Neural cell (in vitro differentiated cells): ENCODE measurements at regions not wholly inside any gene's neighbourhood (a gene's known extent, or its start where the extent isn't known, plus 50 kb on each side); places are given as distances from the start of the nearest gene placed in this dataset.

ENCODE experiments used
- H2AFZ ChIP-seq: fragments of 200-600, 300-800 bp; sonication (generic), shearing (Covaris generic); 2 replicates; pipeline ENCODE4 v1.6.0; 2014; ENCODE audit warnings: low read depth, mild to moderate bottlenecking, antibody characterized with exemption, low read length, moderate library complexity
- H3F3A ChIP-seq: fragments of 200-600 bp; shearing (Covaris generic); 2 replicates; pipeline ENCODE4 v1.6.1; 2016; ENCODE audit warnings: mild to moderate bottlenecking, moderate library complexity, mixed read lengths, antibody characterized with exemption, low read length; ENCODE audit not compliant: insufficient read depth, poor library complexity, severe bottlenecking
- H3K27ac ChIP-seq: fragments of 200-600, 300-800 bp; sonication (generic), shearing (Covaris generic); 2 replicates; pipeline ENCODE4 v1.5.1; 2014; ENCODE audit warnings: mild to moderate bottlenecking, low read length, moderate library complexity
- H3K27me3 ChIP-seq: fragments of 300-800, 200-600 bp; sonication (generic), shearing (Covaris generic); 2 replicates; pipeline ENCODE4 v1.6.0; 2014; ENCODE audit warnings: mild to moderate bottlenecking, low read depth, low read length, moderate library complexity; ENCODE audit not compliant: insufficient read depth
- H3K36me3 ChIP-seq: fragments of 300-800, 200-600 bp; sonication (generic), shearing (Covaris generic); 2 replicates; pipeline ENCODE4 v1.5.1; 2014; ENCODE audit warnings: mild to moderate bottlenecking, antibody characterized with exemption, low read length, moderate library complexity; ENCODE audit not compliant: insufficient read depth
- H3K4me2 ChIP-seq: fragments of 300-800, 200-600 bp; sonication (generic), shearing (Covaris generic); 2 replicates; pipeline ENCODE4 v1.6.0; 2014; ENCODE audit warnings: mild to moderate bottlenecking, low read length
- H3K4me3 ChIP-seq: fragments of 300-800, 200-600 bp; sonication (generic), shearing (Covaris generic); 2 replicates; pipeline ENCODE4 v1.5.1; 2014; ENCODE audit warnings: mild to moderate bottlenecking, low read length, moderate library complexity
- H3K79me2 ChIP-seq: fragments of 200-600 bp; shearing (Covaris generic); replicated peaks from 2 replicates; pipeline ENCODE4 v1.6.0; 2014; ENCODE audit warnings: mild to moderate bottlenecking, low read length, moderate library complexity; ENCODE audit not compliant: insufficient read depth
- H3K9ac ChIP-seq: fragments of 300-800, 200-600 bp; sonication (generic), shearing (Covaris generic); 2 replicates; pipeline ENCODE4 v1.6.1; 2016; ENCODE audit warnings: mild to moderate bottlenecking, low read length, mixed read lengths
- H3K9me2 ChIP-seq: fragments of 200-600 bp; shearing (Covaris generic); 2 replicates; pipeline ENCODE4 v1.6.1; 2016; ENCODE audit warnings: mild to moderate bottlenecking, low read length, mixed read lengths; ENCODE audit not compliant: insufficient read depth
- H3K9me3 ChIP-seq: fragments of 200-600, 300-800 bp; sonication (generic), shearing (Covaris generic); 2 replicates; pipeline ENCODE4 v1.6.1; 2016; ENCODE audit warnings: mild to moderate bottlenecking, mixed run types, low read length, moderate library complexity, mixed read lengths
- H4K20me1 ChIP-seq: fragments of 200-600 bp; shearing (Covaris generic); 2 replicates; pipeline ENCODE4 v1.6.1; 2016; ENCODE audit warnings: mild to moderate bottlenecking, mixed run types; ENCODE audit not compliant: insufficient read depth
- EP300 ChIP-seq: fragments of 450-650 bp; conservative IDR thresholded peaks from 2 replicates; pipeline ENCODE4 v1.6.1; 2014; ENCODE audit warnings: antibody characterized with exemption, mild to moderate bottlenecking, moderate library complexity; ENCODE audit not compliant: poor library complexity, severe bottlenecking
- EZH2 ChIP-seq: fragments of 200-600, 300-800 bp; shearing (Covaris generic), sonication (generic); IDR thresholded peaks from 2 replicates; pipeline ENCODE4 v1.6.1; 2014; ENCODE audit warnings: antibody characterized with exemption, low read length, borderline replicate concordance, mild to moderate bottlenecking; ENCODE audit not compliant: insufficient read depth, poor library complexity, severe bottlenecking
- MXI1 ChIP-seq: fragments of 450-650 bp; conservative IDR thresholded peaks from 2 replicates; pipeline ENCODE4 v1.6.1; 2014; ENCODE audit warnings: antibody characterized with exemption, mild to moderate bottlenecking; ENCODE audit not compliant: poor library complexity, severe bottlenecking
- POLR2AphosphoS5 ChIP-seq: IDR thresholded peaks from 2 replicates; pipeline ENCODE4 v1.6.1; 2012
- RAD21 ChIP-seq: fragments of 450-650 bp; conservative IDR thresholded peaks from 2 replicates; pipeline ENCODE4 v1.6.1; 2014; ENCODE audit warnings: antibody characterized with exemption, mild to moderate bottlenecking, moderate library complexity
- SMC3 ChIP-seq: fragments of 450-650 bp; conservative IDR thresholded peaks from 2 replicates; pipeline ENCODE4 v1.6.1; 2014; ENCODE audit warnings: antibody characterized with exemption, mild to moderate bottlenecking, moderate library complexity; ENCODE audit not compliant: poor library complexity
- TAF1 ChIP-seq: IDR thresholded peaks from 2 replicates; pipeline ENCODE4 v1.6.1; 2012; ENCODE audit warnings: low read depth
- TF ChIP-seq, protein P1 (sequence below): IDR thresholded peaks from 2 replicates; pipeline ENCODE4 v1.6.1; 2012; ENCODE audit warnings: borderline replicate concordance
- TF ChIP-seq, protein P2 (sequence below): fragments of 450-650 bp; IDR thresholded peaks from 2 replicates; pipeline ENCODE4 v1.5.1; 2014; ENCODE audit warnings: antibody characterized with exemption, mild to moderate bottlenecking, moderate library complexity; ENCODE audit not compliant: poor library complexity, severe bottlenecking

DNA sequence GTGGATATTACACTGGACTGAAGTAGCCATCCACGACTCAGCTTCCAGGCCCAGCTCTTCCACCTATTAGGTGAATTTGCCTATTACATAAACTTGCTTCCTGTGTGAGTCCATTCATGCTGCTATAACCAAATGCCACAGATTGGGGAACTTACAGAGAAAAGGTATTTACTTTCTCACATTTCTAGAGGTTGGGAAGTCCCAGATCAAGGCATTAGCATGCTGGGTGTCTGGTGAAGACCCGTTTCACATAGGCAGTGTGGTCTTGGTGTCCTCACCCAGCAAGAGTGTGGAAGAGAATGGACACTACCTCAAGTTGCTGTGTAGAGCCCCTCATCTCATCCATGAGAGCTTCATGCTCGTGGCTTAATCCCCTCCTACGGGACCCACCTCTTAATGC, 282.6 kb downstream of the IRX1 start:
- Histone ChIP-seq H3K4me3 (no peak overlapping the region), H3K79me2 (no peaks in the 10 kb centered on the region), H3K27me3 (no peaks in the 10 kb centered on the region), H2AFZ (no peak overlapping the region), H3K27ac (no peak overlapping the region), H3K9me3 (no peaks in the 10 kb centered on the region), H3K9me2 (no peaks in the 10 kb centered on the region), H3K36me3 (no peaks in the 10 kb centered on the region), H3K9ac (no peak overlapping the region), H3F3A (no peaks in the 10 kb centered on the region), H4K20me1 (no peaks in the 10 kb centered on the region), H3K4me2 (no peak overlapping the region)
- TF ChIP-seq EP300 (no peak), EZH2 (no peak), SMC3 (no peak), MXI1 (no peak), RAD21 (no peak), TAF1 (no peak), POLR2AphosphoS5 (no peak)
- TF ChIP-seq, protein P1, sequence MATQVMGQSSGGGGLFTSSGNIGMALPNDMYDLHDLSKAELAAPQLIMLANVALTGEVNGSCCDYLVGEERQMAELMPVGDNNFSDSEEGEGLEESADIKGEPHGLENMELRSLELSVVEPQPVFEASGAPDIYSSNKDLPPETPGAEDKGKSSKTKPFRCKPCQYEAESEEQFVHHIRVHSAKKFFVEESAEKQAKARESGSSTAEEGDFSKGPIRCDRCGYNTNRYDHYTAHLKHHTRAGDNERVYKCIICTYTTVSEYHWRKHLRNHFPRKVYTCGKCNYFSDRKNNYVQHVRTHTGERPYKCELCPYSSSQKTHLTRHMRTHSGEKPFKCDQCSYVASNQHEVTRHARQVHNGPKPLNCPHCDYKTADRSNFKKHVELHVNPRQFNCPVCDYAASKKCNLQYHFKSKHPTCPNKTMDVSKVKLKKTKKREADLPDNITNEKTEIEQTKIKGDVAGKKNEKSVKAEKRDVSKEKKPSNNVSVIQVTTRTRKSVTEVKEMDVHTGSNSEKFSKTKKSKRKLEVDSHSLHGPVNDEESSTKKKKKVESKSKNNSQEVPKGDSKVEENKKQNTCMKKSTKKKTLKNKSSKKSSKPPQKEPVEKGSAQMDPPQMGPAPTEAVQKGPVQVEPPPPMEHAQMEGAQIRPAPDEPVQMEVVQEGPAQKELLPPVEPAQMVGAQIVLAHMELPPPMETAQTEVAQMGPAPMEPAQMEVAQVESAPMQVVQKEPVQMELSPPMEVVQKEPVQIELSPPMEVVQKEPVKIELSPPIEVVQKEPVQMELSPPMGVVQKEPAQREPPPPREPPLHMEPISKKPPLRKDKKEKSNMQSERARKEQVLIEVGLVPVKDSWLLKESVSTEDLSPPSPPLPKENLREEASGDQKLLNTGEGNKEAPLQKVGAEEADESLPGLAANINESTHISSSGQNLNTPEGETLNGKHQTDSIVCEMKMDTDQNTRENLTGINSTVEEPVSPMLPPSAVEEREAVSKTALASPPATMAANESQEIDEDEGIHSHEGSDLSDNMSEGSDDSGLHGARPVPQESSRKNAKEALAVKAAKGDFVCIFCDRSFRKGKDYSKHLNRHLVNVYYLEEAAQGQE, result no peak
- TF ChIP-seq, protein P2, sequence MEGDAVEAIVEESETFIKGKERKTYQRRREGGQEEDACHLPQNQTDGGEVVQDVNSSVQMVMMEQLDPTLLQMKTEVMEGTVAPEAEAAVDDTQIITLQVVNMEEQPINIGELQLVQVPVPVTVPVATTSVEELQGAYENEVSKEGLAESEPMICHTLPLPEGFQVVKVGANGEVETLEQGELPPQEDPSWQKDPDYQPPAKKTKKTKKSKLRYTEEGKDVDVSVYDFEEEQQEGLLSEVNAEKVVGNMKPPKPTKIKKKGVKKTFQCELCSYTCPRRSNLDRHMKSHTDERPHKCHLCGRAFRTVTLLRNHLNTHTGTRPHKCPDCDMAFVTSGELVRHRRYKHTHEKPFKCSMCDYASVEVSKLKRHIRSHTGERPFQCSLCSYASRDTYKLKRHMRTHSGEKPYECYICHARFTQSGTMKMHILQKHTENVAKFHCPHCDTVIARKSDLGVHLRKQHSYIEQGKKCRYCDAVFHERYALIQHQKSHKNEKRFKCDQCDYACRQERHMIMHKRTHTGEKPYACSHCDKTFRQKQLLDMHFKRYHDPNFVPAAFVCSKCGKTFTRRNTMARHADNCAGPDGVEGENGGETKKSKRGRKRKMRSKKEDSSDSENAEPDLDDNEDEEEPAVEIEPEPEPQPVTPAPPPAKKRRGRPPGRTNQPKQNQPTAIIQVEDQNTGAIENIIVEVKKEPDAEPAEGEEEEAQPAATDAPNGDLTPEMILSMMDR, result no peak

DNA sequence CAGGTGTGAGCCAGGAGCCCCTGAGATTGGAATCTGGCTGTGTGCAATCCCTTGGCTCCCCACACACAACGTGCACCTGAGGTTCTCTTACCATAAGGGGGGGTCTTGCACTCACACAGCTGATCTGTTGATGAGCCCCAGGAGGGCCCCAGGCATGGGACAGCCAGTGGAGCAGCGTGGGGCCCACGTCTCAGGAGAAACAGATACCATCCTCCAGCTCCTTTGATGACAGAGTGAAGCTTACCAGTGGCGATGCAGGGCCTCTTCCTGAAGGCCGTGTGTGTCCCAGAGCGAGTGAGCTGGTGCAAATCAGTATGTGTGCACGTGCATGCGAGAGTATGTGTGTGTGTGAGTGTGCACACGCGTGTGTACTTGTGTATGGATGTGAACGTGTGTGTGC, 287.4 kb downstream of the IRX1 start:
- no peaks in the 10 kb centered on the region for H3K79me2 ChIP-seq
- H3K9me3 ChIP-seq, result no peaks in the 10 kb centered on the region
- no peaks in the 10 kb centered on the region for H4K20me1 ChIP-seq
- H3K9me2 ChIP-seq, result no peaks in the 10 kb centered on the region
- no peaks in the 10 kb centered on the region for H3K27me3 ChIP-seq
- no peak overlapping the region for H3K27ac ChIP-seq
- H3K36me3 ChIP-seq, result no peaks in the 10 kb centered on the region
- H3K9ac ChIP-seq, result no peak overlapping the region
- no peak overlapping the region for H3K4me2 ChIP-seq
- H2AFZ ChIP-seq, result no peak overlapping the region
- no peak overlapping the region for H3K4me3 ChIP-seq
- no peak for TF ChIP-seq RAD21
- H3F3A ChIP-seq, result no peaks in the 10 kb centered on the region
